Caki2 (cell line): ENCODE measurements at regions not wholly inside any gene's neighbourhood (a gene's known extent, or its start where the extent isn't known, plus 50 kb on each side); places are given as distances from the start of the nearest gene placed in this dataset.

Source experiments
- DNase-seq: peaks from one replicate; pipeline ENCODE4 v3.0.0-alpha.2; 2015; ENCODE audit warnings: low read depth
- in situ Hi-C: cut with HindIII; loops from 2 replicates; pipeline ENCODE4 v1.10.0; 2016; ENCODE audit warnings: low sequenced_read_pairs, low pct_unique_long_range_greater_than_20kb, mixed read lengths

DNA sequence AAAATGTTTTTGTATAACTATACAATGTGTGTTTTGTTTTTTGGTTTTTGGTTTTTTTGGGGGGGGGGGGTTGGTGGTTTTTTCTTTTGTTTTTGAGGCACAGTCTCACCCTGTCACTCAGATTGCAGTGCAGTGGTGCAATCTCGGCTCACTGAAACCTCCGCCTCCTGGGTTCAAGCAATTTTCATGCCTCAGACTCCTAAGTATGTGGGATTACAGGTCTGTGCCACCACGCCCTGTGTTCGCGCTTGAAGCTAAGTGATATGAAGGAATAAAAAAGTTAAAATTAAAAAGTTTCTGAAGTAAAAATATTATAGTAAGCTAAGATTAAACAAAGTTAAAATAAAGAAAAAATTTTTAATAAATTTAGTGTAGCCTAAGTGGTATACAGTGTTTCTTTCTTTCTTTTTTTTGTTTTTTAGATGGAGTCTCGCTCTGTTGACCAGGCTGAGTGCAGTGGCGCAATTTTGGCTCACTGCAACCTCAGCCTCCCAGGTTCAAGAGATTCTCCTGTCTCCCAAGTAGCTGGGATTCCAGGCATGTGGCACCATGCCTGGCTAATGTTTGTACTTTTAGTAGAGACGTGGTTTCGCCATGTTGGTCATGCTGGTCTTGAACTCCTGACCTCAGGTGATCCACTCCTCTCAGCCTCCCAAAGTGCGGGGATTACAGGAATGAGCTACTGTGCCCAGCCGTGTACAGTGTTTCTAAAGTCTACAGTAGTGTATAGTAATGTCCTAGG, 53.9 kb upstream of the TEX55 start:
- no peak for DNase-seq
- in situ Hi-C loops: no loop called here

DNA sequence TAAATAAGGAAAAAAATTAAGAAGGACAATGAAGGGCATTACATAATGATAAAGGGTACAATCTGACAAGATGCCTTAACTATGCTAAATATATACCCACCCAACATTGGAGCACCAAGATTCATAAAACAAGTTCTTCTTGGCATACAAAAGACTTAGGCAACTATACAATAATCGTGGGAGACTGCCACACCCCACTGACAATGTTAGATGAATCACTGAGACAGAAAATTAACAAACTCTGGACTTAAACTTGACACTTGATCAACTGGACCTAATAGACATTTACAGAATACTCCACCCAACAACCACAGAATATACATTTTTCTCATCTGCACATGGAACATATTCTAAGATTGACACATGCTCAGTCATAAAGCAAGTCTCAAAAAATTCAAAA, 53.2 kb upstream of the IGSF11 start:
- in situ Hi-C loops: no loop called here
- no peak for DNase-seq

GRCh38 chr3:119085070-119085439, 50.4 kb upstream of the IGSF11 start:
- no peak for DNase-seq
- in situ Hi-C loops: no loop called here

DNA sequence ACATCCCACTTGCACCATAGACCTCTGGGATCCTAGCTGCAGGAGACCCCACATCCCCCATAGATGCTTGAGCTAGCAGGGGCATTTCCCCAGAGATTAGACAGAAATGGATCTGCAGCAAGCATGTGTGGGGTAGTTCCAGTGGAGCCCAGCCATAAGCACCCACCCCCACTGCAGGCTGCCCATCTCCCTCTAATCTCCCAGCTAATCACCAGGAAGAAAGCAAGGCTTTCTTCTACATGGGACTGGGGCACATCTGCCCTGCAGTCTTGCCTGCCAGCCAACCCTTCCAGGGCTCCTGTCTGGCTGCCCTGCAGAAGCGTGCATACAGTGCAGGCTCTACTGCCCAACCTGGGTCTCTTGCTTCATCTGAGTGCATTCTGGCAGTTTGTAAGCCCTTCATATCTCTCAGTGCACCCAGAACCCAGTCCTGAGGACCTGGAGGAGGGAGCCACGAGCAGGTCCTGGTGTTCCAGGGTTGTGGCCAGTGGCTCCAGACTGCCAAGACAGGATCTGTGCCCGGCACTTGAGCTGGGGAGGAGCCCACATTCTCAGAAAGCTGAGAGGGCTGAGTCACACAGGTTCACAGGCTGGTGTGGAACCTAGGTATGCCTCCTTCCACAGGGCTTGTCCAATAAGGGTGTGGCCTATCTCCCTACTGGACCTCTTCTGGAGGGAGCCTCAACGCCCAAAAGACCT, 49.9 kb upstream of the IGSF11 start:
- DNase-seq: peak; percentile 1
- in situ Hi-C loops: no loop called here
